ENCODE measurements at regions not wholly inside any gene's neighbourhood (a gene's known extent, or its start where the extent isn't known, plus 50 kb on each side); places are given as distances from the start of the nearest gene placed in this dataset.
"Not testable (repeated sequence)": the region's sequence is repeated elsewhere in the genome, so short reads cannot be mapped to it uniquely, and the experiment has no call there.

GRCh38 chr2:131948641-131949040 is 213.1 kb downstream of the ANKRD30BL start:
- TF ChIP-seq, protein P1, sequence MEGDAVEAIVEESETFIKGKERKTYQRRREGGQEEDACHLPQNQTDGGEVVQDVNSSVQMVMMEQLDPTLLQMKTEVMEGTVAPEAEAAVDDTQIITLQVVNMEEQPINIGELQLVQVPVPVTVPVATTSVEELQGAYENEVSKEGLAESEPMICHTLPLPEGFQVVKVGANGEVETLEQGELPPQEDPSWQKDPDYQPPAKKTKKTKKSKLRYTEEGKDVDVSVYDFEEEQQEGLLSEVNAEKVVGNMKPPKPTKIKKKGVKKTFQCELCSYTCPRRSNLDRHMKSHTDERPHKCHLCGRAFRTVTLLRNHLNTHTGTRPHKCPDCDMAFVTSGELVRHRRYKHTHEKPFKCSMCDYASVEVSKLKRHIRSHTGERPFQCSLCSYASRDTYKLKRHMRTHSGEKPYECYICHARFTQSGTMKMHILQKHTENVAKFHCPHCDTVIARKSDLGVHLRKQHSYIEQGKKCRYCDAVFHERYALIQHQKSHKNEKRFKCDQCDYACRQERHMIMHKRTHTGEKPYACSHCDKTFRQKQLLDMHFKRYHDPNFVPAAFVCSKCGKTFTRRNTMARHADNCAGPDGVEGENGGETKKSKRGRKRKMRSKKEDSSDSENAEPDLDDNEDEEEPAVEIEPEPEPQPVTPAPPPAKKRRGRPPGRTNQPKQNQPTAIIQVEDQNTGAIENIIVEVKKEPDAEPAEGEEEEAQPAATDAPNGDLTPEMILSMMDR (IDR thresholded peaks at IDR 0.05) = not testable (repeated sequence)
- TF ChIP-seq POLR2AphosphoS5 (IDR thresholded peaks at IDR 0.05) = not testable (repeated sequence)
